ENCODE measurements at regions not wholly inside any gene's neighbourhood (a gene's known extent, or its start where the extent isn't known, plus 50 kb on each side); places are given as distances from the start of the nearest gene placed in this dataset.

- no peak for TF ChIP-seq ELK1 (IDR thresholded peaks at IDR 0.05; ENCODE audit: low read depth, low read length)
- TF ChIP-seq TP53 (CRISPR knock-in tag; IDR thresholded peaks at IDR 0.05): no peak
- TF ChIP-seq RAD21 (conservative IDR thresholded peaks at IDR 0.05 in 1 of 2, IDR thresholded peaks at IDR 0.05 in 1 of 2): no peak
- TF ChIP-seq CTCF (IDR thresholded peaks at IDR 0.05): no peak
Measured at GRCh38 chr2:58347810-58348209, 106.7 kb upstream of the FANCL start.

Data from A549 (cell line).